ENCODE measurements at regions not wholly inside any gene's neighbourhood (a gene's known extent, or its start where the extent isn't known, plus 50 kb on each side); places are given as distances from the start of the nearest gene placed in this dataset.
"Not testable (repeated sequence)": the region's sequence is repeated elsewhere in the genome, so short reads cannot be mapped to it uniquely, and the experiment has no call there.

GRCh38 chr6:130675072-130675471 is 152.1 kb upstream of the SMLR1 start:
- peak in 1 of 5 experiments; percentile 87 for DNase-seq

- peak in 1 of 5 experiments; percentile 15 for DNase-seq
These were observed 151.0 kb upstream of the SMLR1 start for GRCh38 chr6:130676077-130676772.

- peak in 1 of 5 experiments; percentile 7 for DNase-seq
These were observed 150.4 kb upstream of the SMLR1 start for GRCh38 chr6:130676773-130677144.

- DNase-seq, result peak in 1 of 5 experiments; percentile 66
These were observed 149.9 kb upstream of the SMLR1 start for GRCh38 chr6:130677312-130677711.

GRCh38 chr6:130677766-130678165 is 149.4 kb upstream of the SMLR1 start:
- DNase-seq, result no peak

- DNase-seq, result no peak
These were observed 147.5 kb upstream of the SMLR1 start for GRCh38 chr6:130679684-130680083.

- no peak for DNase-seq
These were observed 147.1 kb upstream of the SMLR1 start for GRCh38 chr6:130680116-130680515.

- no peak for DNase-seq
These were observed 146.2 kb upstream of the SMLR1 start for GRCh38 chr6:130681028-130681427.

- no peak for DNase-seq
These were observed 145.1 kb upstream of the SMLR1 start for GRCh38 chr6:130682066-130682465.

GRCh38 chr6:130683761-130684517 is 143.3 kb upstream of the SMLR1 start:
- no peak for DNase-seq

- DNase-seq, result no peak
These were observed 134.5 kb upstream of the SMLR1 start for GRCh38 chr6:130692659-130693058.

- DNase-seq, result no peak
These were observed 133.3 kb upstream of the SMLR1 start for GRCh38 chr6:130693944-130694343.

- DNase-seq, result no peak
These were observed 132.6 kb upstream of the SMLR1 start for GRCh38 chr6:130694606-130695005.

GRCh38 chr6:130696806-130697205 is 130.4 kb upstream of the SMLR1 start:
- DNase-seq, result no peak

- no peak for DNase-seq
These were observed 129.8 kb upstream of the SMLR1 start for GRCh38 chr6:130697271-130697994.

GRCh38 chr6:130697995-130698535 is 129.1 kb upstream of the SMLR1 start:
- peak in 3 of 5 experiments; percentile 15 to 82 (median 33) for DNase-seq

- DNase-seq, result no peak
These were observed 127.5 kb upstream of the SMLR1 start for GRCh38 chr6:130699742-130700141.

GRCh38 chr6:130700397-130700796 is 126.8 kb upstream of the SMLR1 start:
- no peak for DNase-seq

GRCh38 chr6:130708338-130708737 is 118.9 kb upstream of the SMLR1 start:
- DNase-seq, result peak in 1 of 5 experiments; percentile 69

GRCh38 chr6:130711641-130712040 is 115.6 kb upstream of the SMLR1 start:
- not testable (repeated sequence) for DNase-seq

GRCh38 chr6:130713144-130713543 is 114.1 kb upstream of the SMLR1 start:
- DNase-seq, result no peak

- no peak for DNase-seq
These were observed 112.1 kb upstream of the SMLR1 start for GRCh38 chr6:130715058-130715457.

- DNase-seq, result no peak
These were observed 110.7 kb upstream of the SMLR1 start for GRCh38 chr6:130716466-130716865.
